ENCODE measurements at regions not wholly inside any gene's neighbourhood (a gene's known extent, or its start where the extent isn't known, plus 50 kb on each side); places are given as distances from the start of the nearest gene placed in this dataset.

- Histone ChIP-seq H4K20me1 (ENCODE audit: insufficient read depth, low read depth, low read length) (no peaks in the 10 kb centered on the region), H3K27ac (ENCODE audit: low read length) (no peak overlapping the region), H3K9me3 (ENCODE audit: low read length) (no peaks in the 10 kb centered on the region), H3K4me3 (ENCODE audit: low read length) (no peak overlapping the region), H3K27me3 (ENCODE audit: low read length) (no peaks in the 10 kb centered on the region), H3K79me2 (ENCODE audit: low read length) (no peaks in the 10 kb centered on the region), H3K4me2 (ENCODE audit: low read depth, low read length, poor library complexity, severe bottlenecking) (no peak overlapping the region), H3K9me2 (replicated peaks; ENCODE audit: insufficient read depth, low read length) (no peaks in the 10 kb centered on the region), H3K4me1 (ENCODE audit: low read length) (no peaks in the 10 kb centered on the region), H2AFZ (ENCODE audit: low read length) (no peak overlapping the region), H3K9ac (ENCODE audit: low read length) (no peak overlapping the region), H3K36me3 (ENCODE audit: insufficient read depth, low read length) (no peaks in the 10 kb centered on the region)
- DNase-seq, result no peak
Measured at GRCh38 chr2:123209202-123209601, 815.9 kb upstream of the CNTNAP5 start.

GRCh38 chr2:123211181-123211580 lies 813.9 kb upstream of the CNTNAP5 start:
- no peaks in the 10 kb centered on the region for H3K9me2 ChIP-seq (replicated peaks; ENCODE audit: insufficient read depth, low read length)
- H4K20me1 ChIP-seq (ENCODE audit: insufficient read depth, low read depth, low read length), result no peaks in the 10 kb centered on the region
- no peak overlapping the region for H3K27ac ChIP-seq (ENCODE audit: low read length)
- no peaks in the 10 kb centered on the region for H3K36me3 ChIP-seq (ENCODE audit: insufficient read depth, low read length)
- H3K27me3 ChIP-seq (ENCODE audit: low read length), result no peaks in the 10 kb centered on the region
- H3K79me2 ChIP-seq (ENCODE audit: low read length), result no peaks in the 10 kb centered on the region
- H3K9me3 ChIP-seq (ENCODE audit: low read length), result no peaks in the 10 kb centered on the region
- no peak overlapping the region for H3K9ac ChIP-seq (ENCODE audit: low read length)
- no peak overlapping the region for H2AFZ ChIP-seq (ENCODE audit: low read length)
- H3K4me1 ChIP-seq (ENCODE audit: low read length), result no peaks in the 10 kb centered on the region
- no peak overlapping the region for H3K4me2 ChIP-seq (ENCODE audit: low read depth, low read length, poor library complexity, severe bottlenecking)
- H3K4me3 ChIP-seq (ENCODE audit: low read length), result no peak overlapping the region
- no peak for DNase-seq

GRCh38 chr2:123245156-123245555 lies 779.9 kb upstream of the CNTNAP5 start:
- no peak overlapping the region for H3K27ac ChIP-seq (ENCODE audit: low read length)
- no peak overlapping the region for H3K4me2 ChIP-seq (ENCODE audit: low read depth, low read length, poor library complexity, severe bottlenecking)
- no peaks in the 10 kb centered on the region for H3K36me3 ChIP-seq (ENCODE audit: insufficient read depth, low read length)
- no peaks in the 10 kb centered on the region; the same call in 1 of the 2 replicates for H3K9me3 ChIP-seq (ENCODE audit: low read length)
- DNase-seq, result no peak
- H3K9me2 ChIP-seq (replicated peaks; ENCODE audit: insufficient read depth, low read length), result no peaks in the 10 kb centered on the region
- no peak overlapping the region for H3K9ac ChIP-seq (ENCODE audit: low read length)
- no peaks in the 10 kb centered on the region for H4K20me1 ChIP-seq (ENCODE audit: insufficient read depth, low read depth, low read length)
- H3K79me2 ChIP-seq (ENCODE audit: low read length), result no peaks in the 10 kb centered on the region
- H3K27me3 ChIP-seq (ENCODE audit: low read length), result no peaks in the 10 kb centered on the region
- H2AFZ ChIP-seq (ENCODE audit: low read length), result no peak overlapping the region
- H3K4me1 ChIP-seq (ENCODE audit: low read length), result no peaks in the 10 kb centered on the region
- no peak overlapping the region for H3K4me3 ChIP-seq (ENCODE audit: low read length)

DNA sequence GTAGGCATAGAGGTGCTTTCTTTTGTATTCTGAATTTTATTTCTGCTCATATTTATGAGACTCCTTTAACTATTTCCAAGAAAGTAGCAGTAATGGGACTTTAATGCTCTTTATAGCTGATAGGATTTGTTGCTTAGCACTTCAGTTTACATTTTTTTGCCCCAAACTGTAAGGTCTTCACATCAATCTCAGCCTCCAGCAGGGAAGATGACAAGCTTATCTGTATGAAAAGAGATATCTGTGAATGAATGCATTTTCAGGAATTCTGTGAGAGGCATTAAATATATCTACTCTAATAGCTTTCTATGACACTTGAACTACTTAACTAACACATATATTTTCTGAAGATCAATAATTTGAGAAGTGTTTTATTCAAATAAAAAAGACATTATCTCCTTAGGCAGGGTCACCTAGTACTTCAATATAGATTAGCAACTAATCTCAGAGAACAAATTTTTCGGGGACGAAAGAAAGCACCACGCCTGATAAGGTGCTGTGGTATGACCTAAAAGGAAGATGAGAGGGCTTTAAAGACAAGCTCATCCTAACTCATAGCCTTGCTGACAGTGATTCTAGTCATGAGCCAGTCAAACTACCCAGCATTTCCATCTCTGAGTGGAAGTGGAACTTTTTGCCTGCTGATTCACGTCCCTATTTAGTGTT lies 766.1 kb upstream of the CNTNAP5 start:
- no peak overlapping the region for H3K27ac ChIP-seq (ENCODE audit: low read length)
- H3K36me3 ChIP-seq (ENCODE audit: insufficient read depth, low read length), result no peaks in the 10 kb centered on the region
- no peaks in the 10 kb centered on the region; the same call in 1 of the 2 replicates for H3K9me3 ChIP-seq (ENCODE audit: low read length)
- no peak overlapping the region for H2AFZ ChIP-seq (ENCODE audit: low read length)
- no peaks in the 10 kb centered on the region for H3K9me2 ChIP-seq (replicated peaks; ENCODE audit: insufficient read depth, low read length)
- no peak overlapping the region for H3K4me3 ChIP-seq (ENCODE audit: low read length)
- no peaks in the 10 kb centered on the region for H3K4me1 ChIP-seq (ENCODE audit: low read length)
- H4K20me1 ChIP-seq (ENCODE audit: insufficient read depth, low read depth, low read length), result no peaks in the 10 kb centered on the region
- no peak overlapping the region for H3K9ac ChIP-seq (ENCODE audit: low read length)
- H3K27me3 ChIP-seq (ENCODE audit: low read length), result no peaks in the 10 kb centered on the region
- DNase-seq, result no peak
- no peaks in the 10 kb centered on the region for H3K79me2 ChIP-seq (ENCODE audit: low read length)
- H3K4me2 ChIP-seq (ENCODE audit: low read depth, low read length, poor library complexity, severe bottlenecking), result no peak overlapping the region

- H3K79me2 ChIP-seq (ENCODE audit: low read length), result no peaks in the 10 kb centered on the region
- H3K4me3 ChIP-seq (ENCODE audit: low read length), result no peak overlapping the region
- no peaks in the 10 kb centered on the region; the same call in 1 of the 2 replicates for H3K9me3 ChIP-seq (ENCODE audit: low read length)
- no peak for DNase-seq
- H2AFZ ChIP-seq (ENCODE audit: low read length), result no peak overlapping the region
- no peaks in the 10 kb centered on the region for H3K27me3 ChIP-seq (ENCODE audit: low read length)
- no peaks in the 10 kb centered on the region for H3K9me2 ChIP-seq (replicated peaks; ENCODE audit: insufficient read depth, low read length)
- H3K27ac ChIP-seq (ENCODE audit: low read length), result no peak overlapping the region
- no peaks in the 10 kb centered on the region for H3K36me3 ChIP-seq (ENCODE audit: insufficient read depth, low read length)
- H3K9ac ChIP-seq (ENCODE audit: low read length), result no peak overlapping the region
- H3K4me2 ChIP-seq (ENCODE audit: low read depth, low read length, poor library complexity, severe bottlenecking), result no peak overlapping the region
- no peaks in the 10 kb centered on the region for H3K4me1 ChIP-seq (ENCODE audit: low read length)
- H4K20me1 ChIP-seq (ENCODE audit: insufficient read depth, low read depth, low read length), result no peaks in the 10 kb centered on the region
Measured at GRCh38 chr2:123262856-123263255, 762.2 kb upstream of the CNTNAP5 start.

DNA sequence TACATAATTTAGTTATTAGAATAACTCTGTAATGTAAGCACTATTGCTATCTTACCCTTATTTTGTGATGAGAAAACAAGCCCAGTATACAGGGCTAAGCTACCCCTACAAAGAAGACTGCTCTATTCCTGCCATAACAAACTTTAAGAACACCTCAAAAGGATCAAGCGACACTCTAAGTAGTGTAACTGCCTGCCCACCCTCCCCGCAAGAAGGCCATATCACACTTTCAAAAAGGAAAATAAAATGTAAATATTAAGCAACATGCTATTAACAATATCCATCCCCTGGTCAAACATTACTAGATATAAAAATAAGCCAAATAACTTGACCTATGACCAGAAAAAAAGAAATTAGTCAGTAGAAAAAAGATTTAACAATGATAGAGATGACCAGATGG lies 741.7 kb upstream of the CNTNAP5 start:
- no peak overlapping the region for H3K9ac ChIP-seq (ENCODE audit: low read length)
- no peaks in the 10 kb centered on the region for H3K4me1 ChIP-seq (ENCODE audit: low read length)
- H3K36me3 ChIP-seq (ENCODE audit: insufficient read depth, low read length), result no peaks in the 10 kb centered on the region
- no peak overlapping the region for H3K4me2 ChIP-seq (ENCODE audit: low read depth, low read length, poor library complexity, severe bottlenecking)
- no peak overlapping the region for H3K4me3 ChIP-seq (ENCODE audit: low read length)
- no peak for DNase-seq
- H3K27ac ChIP-seq (ENCODE audit: low read length), result no peak overlapping the region
- no peaks in the 10 kb centered on the region for H3K27me3 ChIP-seq (ENCODE audit: low read length)
- H3K79me2 ChIP-seq (ENCODE audit: low read length), result no peaks in the 10 kb centered on the region
- no peak overlapping the region for H2AFZ ChIP-seq (ENCODE audit: low read length)
- H3K9me3 ChIP-seq (ENCODE audit: low read length), result no peaks in the 10 kb centered on the region
- H4K20me1 ChIP-seq (ENCODE audit: insufficient read depth, low read depth, low read length), result no peaks in the 10 kb centered on the region
- H3K9me2 ChIP-seq (replicated peaks; ENCODE audit: insufficient read depth, low read length), result no peaks in the 10 kb centered on the region

GRCh38 chr2:123303731-123304130 lies 721.4 kb upstream of the CNTNAP5 start:
- no peaks in the 10 kb centered on the region for H3K9me2 ChIP-seq (replicated peaks; ENCODE audit: insufficient read depth, low read length)
- no peaks in the 10 kb centered on the region for H4K20me1 ChIP-seq (ENCODE audit: insufficient read depth, low read depth, low read length)
- no peaks in the 10 kb centered on the region for H3K79me2 ChIP-seq (ENCODE audit: low read length)
- no peak overlapping the region for H3K4me3 ChIP-seq (ENCODE audit: low read length)
- H3K36me3 ChIP-seq (ENCODE audit: insufficient read depth, low read length), result no peaks in the 10 kb centered on the region
- H3K4me1 ChIP-seq (ENCODE audit: low read length), result no peaks in the 10 kb centered on the region
- no peaks in the 10 kb centered on the region for H3K9me3 ChIP-seq (ENCODE audit: low read length)
- no peak for DNase-seq
- H3K4me2 ChIP-seq (ENCODE audit: low read depth, low read length, poor library complexity, severe bottlenecking), result no peak overlapping the region
- no peak overlapping the region for H2AFZ ChIP-seq (ENCODE audit: low read length)
- H3K27ac ChIP-seq (ENCODE audit: low read length), result no peak overlapping the region
- no peak overlapping the region for H3K9ac ChIP-seq (ENCODE audit: low read length)
- H3K27me3 ChIP-seq (ENCODE audit: low read length), result no peaks in the 10 kb centered on the region
